CD4-positive, alpha-beta T cell treated with Interleukin-17A for 1 hour (primary cell): ENCODE measurements at regions not wholly inside any gene's neighbourhood (a gene's known extent, or its start where the extent isn't known, plus 50 kb on each side); places are given as distances from the start of the nearest gene placed in this dataset.
"Not testable (repeated sequence)": the region's sequence is repeated elsewhere in the genome, so short reads cannot be mapped to it uniquely, and the experiment has no call there.

ENCODE experiments used
- DNase-seq: peaks from one replicate; pipeline ENCODE4 v3.0.0-alpha.2; 2020

DNA sequence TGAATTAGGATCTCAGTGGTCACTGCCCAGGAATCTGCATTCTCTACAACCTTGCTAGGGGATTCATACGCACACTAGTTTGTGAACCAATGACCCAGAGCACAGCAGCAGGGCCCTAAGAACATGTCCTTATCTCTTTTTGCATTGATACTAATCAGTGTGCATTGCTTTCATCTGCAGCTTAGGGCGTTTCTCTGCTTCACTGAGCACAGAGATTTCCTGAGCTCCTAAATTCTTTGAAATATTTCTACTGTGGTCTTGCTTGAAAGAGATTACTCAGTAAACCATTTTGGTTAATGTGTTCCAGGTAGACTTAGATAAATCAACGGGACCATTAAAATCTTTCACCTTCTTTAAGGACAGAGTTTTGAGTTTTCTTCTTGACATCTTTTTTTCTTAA lies 351.3 kb upstream of the KITLG start:
- DNase-seq, result no peak

DNA sequence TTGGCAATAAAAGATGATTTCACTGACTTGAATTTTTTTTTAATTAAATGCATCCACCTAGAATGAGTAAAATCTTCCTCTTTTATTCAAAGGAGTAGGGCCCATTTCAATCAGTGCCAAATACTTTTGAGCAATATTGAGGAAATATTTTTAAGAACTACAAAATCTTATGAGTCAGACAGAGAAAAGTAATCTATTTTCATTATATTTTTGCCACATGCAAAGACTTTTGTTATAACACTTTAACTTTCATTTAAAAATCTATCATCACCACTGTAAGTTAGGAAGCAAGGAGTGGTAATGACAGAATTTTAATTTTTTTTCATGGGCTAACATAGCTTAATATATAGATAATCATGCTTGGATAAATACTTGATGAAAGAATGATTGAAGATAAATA lies 345.2 kb upstream of the KITLG start:
- DNase-seq, result no peak

GRCh38 chr12:88924162-88924561 lies 343.9 kb upstream of the KITLG start:
- DNase-seq, result no peak

DNA sequence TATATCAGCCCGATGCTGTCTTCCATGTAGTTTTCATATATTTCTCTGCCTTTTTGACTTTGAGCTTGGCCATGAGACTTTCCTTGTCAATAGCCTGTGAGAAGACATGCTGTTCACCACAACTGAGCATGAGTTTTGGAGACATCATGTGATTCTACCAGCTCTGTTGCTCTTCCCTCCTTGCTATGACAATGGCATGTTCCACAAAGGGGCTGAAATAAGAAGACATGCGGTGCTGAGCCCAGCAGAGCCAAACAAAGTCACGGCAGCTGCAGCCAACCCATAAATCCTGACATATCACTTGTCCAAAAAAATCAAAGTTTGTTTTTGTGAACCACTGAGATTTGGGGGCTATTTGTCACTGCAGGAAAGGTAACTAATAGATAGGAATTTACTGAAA lies 343.4 kb upstream of the KITLG start:
- no peak for DNase-seq

DNA sequence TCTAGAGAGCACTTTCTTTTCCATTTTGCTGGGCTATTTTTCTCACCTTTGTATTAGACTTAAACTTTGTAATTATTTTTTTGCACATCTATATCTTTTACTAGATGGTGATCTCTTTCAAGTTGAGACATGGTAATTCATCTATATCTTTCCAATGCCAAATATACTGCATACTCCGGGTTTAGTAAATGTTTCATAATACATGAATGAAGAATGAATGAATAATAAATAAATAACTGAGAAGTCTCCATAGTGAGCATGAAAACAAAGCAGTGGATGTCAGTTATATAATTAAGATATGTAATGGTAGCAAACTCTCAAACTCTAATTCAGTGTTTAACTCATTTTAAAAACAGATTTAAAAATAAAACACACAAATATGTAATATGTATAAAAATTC lies 342.5 kb upstream of the KITLG start:
- no peak for DNase-seq

DNA sequence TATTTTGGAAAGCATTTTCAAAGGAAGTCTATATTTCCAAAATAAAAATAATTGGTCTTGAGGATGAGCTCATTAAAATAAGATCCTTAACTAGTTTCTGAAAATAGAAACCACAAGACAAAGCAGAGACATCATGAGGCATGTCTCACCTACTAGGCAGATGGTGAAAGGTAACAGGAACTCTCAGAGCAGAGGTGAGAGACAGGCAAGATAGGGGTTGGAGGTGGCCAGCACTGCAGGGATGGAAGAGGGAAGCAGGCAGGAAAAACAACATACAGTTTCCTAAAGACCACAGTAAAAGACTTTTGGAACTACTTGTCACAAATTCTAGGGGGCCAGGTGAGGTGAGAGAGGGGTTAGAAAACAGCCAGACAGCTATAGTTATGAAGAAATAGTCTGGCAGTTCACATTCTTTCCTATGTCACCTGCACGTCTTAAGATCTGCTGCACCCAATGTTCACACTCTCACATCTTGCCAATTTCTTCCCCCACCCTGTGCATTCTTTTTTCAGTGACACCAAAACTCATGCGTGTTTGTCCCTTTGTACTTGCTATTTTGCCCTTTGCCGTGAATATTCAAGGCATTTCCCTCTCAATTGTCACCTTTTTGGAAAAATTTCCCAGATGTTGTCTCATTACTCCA lies 341.7 kb upstream of the KITLG start:
- DNase-seq, result no peak

GRCh38 chr12:88921434-88921833 lies 341.2 kb upstream of the KITLG start:
- DNase-seq, result no peak

- DNase-seq, result no peak
Measured at GRCh38 chr12:88918161-88918560, 337.9 kb upstream of the KITLG start.

DNA sequence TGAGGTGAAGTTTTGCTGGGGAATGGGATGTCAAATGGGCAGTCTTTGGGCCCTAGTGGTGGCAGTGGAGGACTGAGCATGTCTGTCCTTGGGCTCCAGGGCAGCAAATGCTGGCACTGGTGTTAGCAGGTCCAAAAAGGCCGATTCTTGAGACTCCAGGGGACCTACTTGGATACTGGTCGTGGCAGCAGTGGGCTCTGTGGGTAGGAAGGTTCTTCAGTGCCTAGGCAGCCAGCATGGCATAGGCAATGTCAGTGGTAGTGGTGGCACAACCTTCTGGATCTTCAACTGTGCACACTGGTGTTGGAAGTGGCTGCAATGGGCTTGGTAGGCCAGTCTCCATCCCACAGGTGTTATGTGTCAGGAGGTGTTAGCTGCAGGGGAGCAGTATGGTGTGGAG lies 334.7 kb upstream of the KITLG start:
- no peak for DNase-seq

DNA sequence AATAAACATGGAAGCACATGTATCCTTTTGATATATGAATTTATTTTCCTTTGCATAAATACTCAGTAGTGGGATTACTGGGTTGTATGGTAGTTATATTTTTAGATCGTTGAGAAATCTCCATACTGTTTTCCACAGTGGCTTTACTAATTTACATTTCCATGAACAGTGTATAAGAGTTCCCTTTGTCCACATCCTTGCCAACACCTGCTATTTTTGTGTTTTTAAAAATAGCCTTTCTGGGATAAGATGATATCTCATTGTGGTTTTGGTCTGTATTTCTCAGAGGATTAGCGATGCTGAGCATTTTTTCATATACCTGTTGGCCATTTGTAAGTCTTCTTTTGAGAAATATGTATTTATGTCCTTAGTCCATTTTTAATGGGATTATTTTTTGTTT lies 329.2 kb upstream of the KITLG start:
- DNase-seq, result no peak

GRCh38 chr12:88908345-88908744 lies 328.1 kb upstream of the KITLG start:
- DNase-seq, result no peak

DNA sequence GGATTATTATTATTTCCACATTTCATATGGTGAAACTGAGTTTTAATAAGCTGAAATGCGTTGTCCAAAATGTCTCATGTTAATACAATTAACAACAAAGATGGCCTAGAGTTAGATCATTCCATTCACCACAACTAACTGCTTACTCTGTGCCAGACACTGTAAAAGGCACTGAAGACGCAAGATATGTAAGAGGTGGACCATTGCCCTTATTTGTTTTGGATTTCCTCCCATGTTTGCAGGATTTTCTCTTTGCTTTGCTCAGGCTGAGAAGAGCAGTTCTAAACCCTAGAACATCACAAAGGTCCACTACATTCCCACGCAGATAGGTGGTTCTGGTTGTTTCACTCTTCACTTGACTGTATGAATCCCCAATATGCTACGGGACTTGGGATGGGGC lies 324.4 kb upstream of the KITLG start:
- no peak for DNase-seq

- no peak for DNase-seq
Measured at GRCh38 chr12:88903333-88903732, 323.1 kb upstream of the KITLG start.

GRCh38 chr12:88897723-88898122 lies 317.5 kb upstream of the KITLG start:
- DNase-seq, result no peak

DNA sequence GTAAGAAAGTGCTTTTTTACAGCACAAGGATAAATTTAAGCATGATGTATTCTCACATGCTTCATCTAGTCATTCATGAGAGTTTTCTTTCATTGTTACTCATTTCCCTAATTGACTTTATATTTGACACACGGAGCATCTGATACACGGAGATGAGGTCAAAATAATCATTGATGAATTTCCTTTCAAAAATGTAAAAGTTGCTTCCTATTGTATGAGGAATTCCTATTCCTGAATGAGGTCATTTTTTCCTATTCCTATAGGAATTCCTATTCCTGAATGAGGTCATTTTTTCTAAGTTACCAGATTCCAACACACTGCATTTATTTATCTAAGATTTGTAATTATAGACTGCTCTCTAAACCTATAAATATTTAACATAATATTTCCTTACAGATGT lies 316.7 kb upstream of the KITLG start:
- no peak for DNase-seq

DNA sequence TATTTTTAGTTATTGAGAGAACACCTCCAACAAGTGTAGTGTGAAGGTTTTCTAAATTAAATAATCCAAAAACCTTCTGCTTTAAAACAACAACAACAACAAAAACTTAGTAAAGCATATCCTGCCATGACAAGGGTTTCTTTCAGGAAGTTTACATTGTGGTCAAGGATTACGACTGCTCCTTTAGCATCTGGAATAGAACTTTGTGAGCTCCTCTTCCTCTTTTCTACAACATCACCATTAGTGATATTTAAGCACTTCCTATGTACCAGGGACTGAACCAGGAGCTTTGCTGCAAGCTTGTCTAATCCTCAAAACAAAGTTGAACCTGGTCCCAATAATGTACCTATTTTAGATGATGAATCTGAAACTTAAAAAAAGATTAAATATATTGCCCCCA lies 315.4 kb upstream of the KITLG start:
- DNase-seq, result no peak

DNA sequence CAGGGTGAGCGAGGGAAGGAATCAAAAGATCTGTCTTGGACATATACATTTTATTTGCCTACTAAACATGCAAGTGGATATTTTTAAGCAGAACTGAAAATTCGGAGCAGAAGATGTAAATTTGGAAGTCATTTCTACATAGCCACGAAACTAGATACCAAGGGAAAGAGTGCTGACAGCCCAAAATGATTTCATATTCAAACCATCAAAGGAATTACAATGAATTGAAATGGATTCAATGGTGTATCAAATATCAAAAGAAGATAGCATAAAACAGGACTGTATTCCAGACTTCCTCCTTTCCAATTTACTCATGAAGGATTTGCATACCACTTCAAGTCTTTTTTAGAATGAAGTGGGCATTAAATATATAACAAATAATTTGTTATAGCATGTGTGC lies 313.5 kb upstream of the KITLG start:
- DNase-seq, result no peak

DNA sequence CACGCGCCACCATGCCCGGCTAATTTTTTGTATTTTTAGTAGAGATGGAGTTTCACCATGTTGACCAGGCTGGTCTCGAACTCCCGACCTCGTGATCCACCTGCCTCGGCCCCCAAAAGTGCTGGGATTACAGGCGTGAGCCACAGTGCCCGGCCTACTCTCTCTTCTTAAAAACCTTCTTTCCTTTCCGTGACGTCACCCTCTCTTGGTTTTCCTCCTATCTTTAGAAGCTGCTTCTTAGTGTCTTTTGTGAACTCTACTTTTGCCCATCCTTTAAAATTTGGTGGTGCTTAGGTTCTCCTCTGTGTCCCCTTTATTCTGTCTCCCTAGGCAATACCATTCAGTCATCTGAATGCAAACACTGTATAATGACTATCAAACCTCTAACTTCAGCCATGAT lies 311.2 kb upstream of the KITLG start:
- DNase-seq, result not testable (repeated sequence)

DNA sequence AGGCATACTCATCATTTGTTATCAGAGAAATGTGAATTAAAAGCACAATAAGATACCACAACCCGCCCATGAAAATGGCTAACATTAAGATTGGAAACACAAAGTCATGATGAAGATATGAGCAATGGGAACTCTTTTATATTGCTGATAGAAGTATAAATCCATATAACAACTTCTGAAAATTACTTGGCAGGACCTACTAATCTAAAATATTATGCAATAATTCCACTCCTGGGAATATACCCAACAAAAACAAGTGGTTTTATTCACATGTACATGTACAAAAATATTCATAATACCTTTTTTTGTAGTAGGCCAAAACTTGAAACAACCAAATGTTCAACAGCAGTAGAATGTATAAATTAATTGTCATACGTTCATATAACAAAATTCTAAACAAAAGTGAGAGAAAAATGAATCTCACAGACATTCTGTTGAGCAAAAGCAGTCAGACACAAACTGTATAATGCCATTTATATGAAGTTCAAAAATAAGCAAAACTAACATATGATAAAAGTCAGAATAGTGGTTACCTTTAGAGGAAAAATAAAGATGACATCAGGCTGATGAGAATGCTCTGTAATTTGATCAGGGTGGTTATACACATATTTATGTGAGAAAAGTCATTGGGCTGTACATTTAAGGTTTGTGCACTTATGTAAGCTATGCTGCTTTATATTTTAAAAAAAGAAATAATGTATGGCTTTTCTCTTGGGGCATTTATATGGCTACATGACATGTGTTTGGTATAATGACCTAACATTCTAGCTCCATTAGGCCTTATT lies 309.2 kb upstream of the KITLG start:
- no peak for DNase-seq

DNA sequence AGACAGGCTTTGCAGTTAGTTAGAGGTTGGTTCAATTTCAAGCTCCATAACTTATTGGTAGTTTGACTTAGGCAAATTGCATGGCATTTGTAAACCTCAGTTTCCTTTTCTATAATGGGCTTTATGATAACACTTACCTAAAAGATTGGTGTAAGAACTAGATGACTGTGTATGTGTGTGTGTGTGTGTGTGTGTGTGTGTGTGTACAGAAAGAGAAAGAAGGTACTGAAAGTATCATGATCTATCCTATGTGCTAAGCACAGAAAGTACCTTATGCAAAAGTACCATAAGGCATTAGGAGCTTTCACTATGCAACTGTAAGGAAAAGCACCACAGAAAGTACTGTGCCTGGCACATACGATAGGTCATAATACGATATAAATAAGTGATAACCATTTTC lies 304.3 kb upstream of the KITLG start:
- DNase-seq, result no peak

DNA sequence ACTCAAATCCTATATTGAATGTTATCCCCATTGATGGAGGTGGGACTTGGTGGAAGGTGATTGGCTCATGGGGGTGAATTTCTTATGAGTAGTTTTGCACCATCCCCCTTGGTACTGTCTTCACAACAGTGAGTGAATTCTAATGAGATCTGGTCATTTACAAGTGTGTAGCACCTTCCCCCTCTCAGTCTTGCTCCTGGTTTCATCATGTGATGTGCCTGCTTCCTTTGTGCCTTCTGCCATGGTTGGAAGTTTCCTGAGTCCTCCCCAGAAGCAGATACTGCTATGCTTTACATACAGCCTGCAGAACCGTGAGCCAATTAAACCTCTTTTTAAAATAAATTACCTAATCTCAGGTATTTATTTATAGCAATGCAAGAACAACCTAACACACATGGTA lies 302.4 kb upstream of the KITLG start:
- no peak for DNase-seq

DNA sequence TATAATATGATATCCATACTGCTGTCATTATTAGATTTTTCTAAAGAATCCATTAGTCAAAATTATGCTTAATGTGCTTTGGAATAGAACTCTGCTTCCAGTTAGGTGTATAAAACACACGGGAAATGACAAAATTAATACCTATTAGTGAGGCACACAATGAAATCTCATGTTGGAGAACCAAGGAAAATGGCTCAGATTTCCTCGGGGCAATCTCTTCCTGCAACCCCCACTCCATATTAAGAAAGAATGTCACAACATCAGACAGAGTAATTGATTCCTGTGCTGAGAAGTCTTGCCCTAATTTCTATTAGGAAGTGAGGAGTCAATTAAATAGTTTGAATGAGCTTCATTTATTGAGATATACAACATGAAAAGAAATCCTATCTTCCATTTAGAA lies 299.8 kb upstream of the KITLG start:
- no peak for DNase-seq

GRCh38 chr12:88878295-88878694 lies 298.0 kb upstream of the KITLG start:
- no peak for DNase-seq

GRCh38 chr12:88876857-88877256 lies 296.6 kb upstream of the KITLG start:
- no peak for DNase-seq
